ENCODE measurements at regions not wholly inside any gene's neighbourhood (a gene's known extent, or its start where the extent isn't known, plus 50 kb on each side); places are given as distances from the start of the nearest gene placed in this dataset.

- no peak for DNase-seq (ENCODE audit: low read depth)
- no peak for TF ChIP-seq CTCF (IDR thresholded peaks at IDR 0.05; ENCODE audit: low read depth, low read length, missing control alignments)
- in situ Hi-C loops (cut with HindIII; ENCODE audit: low sequenced_read_pairs): no loop called here
Measured at GRCh38 chr1:55968661-55969060, 610.7 kb downstream of the PLPP3 start.

GRCh38 chr1:55965981-55966461 is 613.3 kb downstream of the PLPP3 start:
- in situ Hi-C loops (cut with HindIII; ENCODE audit: low sequenced_read_pairs): no loop called here
- DNase-seq (ENCODE audit: low read depth): peak; percentile 72
- H3K4me3 ChIP-seq (ENCODE audit: low read depth, low read length): no peak overlapping the region
- TF ChIP-seq CTCF (IDR thresholded peaks at IDR 0.05; ENCODE audit: low read depth, low read length, missing control alignments): no peak

More at GRCh38 chr1:55968661-55969060, 610.7 kb downstream of the PLPP3 start:
- no peak overlapping the region for H3K4me3 ChIP-seq (ENCODE audit: low read depth, low read length)

DNA sequence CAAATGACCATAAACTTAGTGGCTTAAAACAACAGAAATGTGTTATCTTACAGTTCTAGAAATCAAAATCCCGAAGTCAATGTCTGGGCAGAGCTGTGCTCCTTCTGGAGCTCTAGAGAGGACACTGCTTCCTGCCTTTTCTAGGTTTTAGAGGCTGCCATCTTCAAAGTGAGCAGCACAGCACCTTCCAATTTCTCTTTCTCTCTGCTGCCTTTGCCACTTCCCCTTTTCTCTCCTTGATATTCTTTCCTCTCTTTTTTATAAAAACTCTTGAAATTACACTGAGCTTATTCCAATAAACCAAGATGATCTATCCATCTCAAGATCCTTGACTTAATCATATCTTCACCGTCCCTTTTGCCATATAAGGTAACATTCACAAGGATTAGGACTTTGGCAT is 616.9 kb downstream of the PLPP3 start:
- no peak for TF ChIP-seq CTCF (IDR thresholded peaks at IDR 0.05; ENCODE audit: low read depth, low read length, missing control alignments)
- no peak overlapping the region for H3K4me3 ChIP-seq (ENCODE audit: low read depth, low read length)
- in situ Hi-C loops (cut with HindIII; ENCODE audit: low sequenced_read_pairs): no loop called here
- no peak for DNase-seq (ENCODE audit: low read depth)

DNA sequence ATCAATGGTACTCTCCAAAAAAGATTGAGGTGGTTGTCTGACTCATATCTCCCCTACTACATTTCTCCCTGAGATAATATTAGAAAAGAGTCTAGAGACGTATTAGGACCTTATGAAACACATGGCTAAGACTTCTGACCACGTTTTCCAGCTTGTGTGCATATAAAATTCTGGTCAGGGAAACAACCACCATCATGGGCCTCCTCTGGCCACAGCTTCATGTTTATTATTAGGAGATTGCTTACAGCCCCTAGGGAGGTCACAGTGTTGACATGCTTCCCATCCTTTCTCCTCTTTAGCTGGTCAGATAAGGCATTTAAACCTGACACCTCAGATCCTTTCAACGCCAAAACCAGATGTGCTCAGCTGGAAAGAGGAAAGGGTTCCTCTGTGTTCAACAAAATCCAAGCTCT is 620.2 kb downstream of the PLPP3 start:
- in situ Hi-C loops (cut with HindIII; ENCODE audit: low sequenced_read_pairs): no loop called here
- no peak for TF ChIP-seq CTCF (IDR thresholded peaks at IDR 0.05; ENCODE audit: low read depth, low read length, missing control alignments)
- H3K4me3 ChIP-seq (ENCODE audit: low read depth, low read length): no peak overlapping the region
- no peak for DNase-seq (ENCODE audit: low read depth)

- no peak overlapping the region for H3K4me3 ChIP-seq (ENCODE audit: low read depth, low read length)
- in situ Hi-C loops (cut with HindIII; ENCODE audit: low sequenced_read_pairs): no loop called here
- DNase-seq (ENCODE audit: low read depth): peak; percentile 29
- no peak for TF ChIP-seq CTCF (IDR thresholded peaks at IDR 0.05; ENCODE audit: low read depth, low read length, missing control alignments)
Measured at GRCh38 chr1:55958498-55958897, 620.9 kb downstream of the PLPP3 start.

DNA sequence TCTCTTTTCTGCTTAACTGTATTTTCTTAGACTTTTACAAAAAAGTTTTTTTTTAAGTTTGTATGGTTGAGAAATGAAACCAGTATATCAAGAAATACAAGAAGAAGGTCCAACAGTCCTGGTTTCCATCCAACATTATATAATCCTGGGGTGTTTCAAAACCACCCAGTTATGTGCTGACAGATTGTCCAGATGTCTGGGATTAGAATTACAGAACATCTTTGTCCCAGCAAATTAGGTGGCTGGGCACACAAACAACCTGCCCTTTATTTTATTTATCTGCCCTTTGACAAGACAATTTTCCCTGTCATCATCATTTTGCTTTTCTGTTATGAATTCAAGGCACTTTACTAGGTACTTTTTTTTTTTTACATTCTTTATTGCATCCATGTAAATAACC is 622.1 kb downstream of the PLPP3 start:
- no peak for TF ChIP-seq CTCF (IDR thresholded peaks at IDR 0.05; ENCODE audit: low read depth, low read length, missing control alignments)
- H3K4me3 ChIP-seq (ENCODE audit: low read depth, low read length): no peak overlapping the region
- no peak for DNase-seq (ENCODE audit: low read depth)
- in situ Hi-C loops (cut with HindIII; ENCODE audit: low sequenced_read_pairs): no loop called here

Measured in astrocyte of the cerebellum (primary cell).